Gastrocnemius medialis (tissue), 4 donors: ENCODE measurements at regions not wholly inside any gene's neighbourhood (a gene's known extent, or its start where the extent isn't known, plus 50 kb on each side); places are given as distances from the start of the nearest gene placed in this dataset.

ENCODE experiments used
- ATAC-seq, 2 donors: fragments of 150-250 bp; one replicate each; pipeline ENCODE4 v1.9.1; 2016
- DNase-seq, 2 donors: peaks; one replicate each; pipeline ENCODE4 v3.0.0-alpha.2; 2019
- H3K27ac ChIP-seq, 4 donors: fragments of 200-600 bp; sonication (generic); 1 replicate in 1 of 4; 2 replicates in 3 of 4; pipeline ENCODE4 v1.5.1; 2016 to 2018; ENCODE audit warnings: mild to moderate bottlenecking in 2 of 4, moderate library complexity in 1 of 4
- H3K27me3 ChIP-seq, 3 donors: fragments of 200-600 bp; sonication (generic) in 2 of 3; 1 replicate in 1 of 3; 2 replicates in 2 of 3; pipeline versions ENCODE4 v1.5.1 to v1.6.0; 2016 to 2019; ENCODE audit warnings: mild to moderate bottlenecking in 1 of 3, moderate library complexity in 1 of 3
- H3K36me3 ChIP-seq, 2 donors: fragments of 200-600 bp; sonication (generic) in 1 of 2; one replicate each; pipeline ENCODE4 v1.5.1; 2017 to 2018
- H3K4me1 ChIP-seq, 2 donors: fragments of 200-600 bp; sonication (generic) in 1 of 2; one replicate each; pipeline ENCODE4 v1.5.1; 2016 to 2017; ENCODE audit warnings: mild to moderate bottlenecking in 2 of 2
- H3K4me3 ChIP-seq, 4 donors: fragments of 200-600 bp; sonication (generic) in 3 of 4; 1 replicate in 1 of 4; 2 replicates in 3 of 4; pipeline ENCODE4 v1.5.1; 2016 to 2019; ENCODE audit warnings: mild to moderate bottlenecking in 2 of 4
- H3K9me3 ChIP-seq, 3 donors: fragments of 200-600 bp; sonication (generic) in 2 of 3; 1 replicate in 1 of 3; 2 replicates in 2 of 3; pipeline ENCODE4 v1.5.1; 2016 to 2019
- CTCF ChIP-seq, 5 experiments: fragments of 450-650 bp in 3 of 5; fragments of 200-600 bp in 2 of 5; sonication (generic) in 2 of 5; IDR thresholded peaks in 4 of 5; conservative IDR thresholded peaks in 1 of 5; 1 replicate in 4 of 5; 2 replicates in 1 of 5; pipeline ENCODE4 v1.5.1; 2016 to 2019; ENCODE audit warnings: antibody characterized with exemption in 5 of 5, mild to moderate bottlenecking in 3 of 5, moderate library complexity in 3 of 5
- POLR2A ChIP-seq, 2 donors: fragments of 450-650 bp; IDR thresholded peaks; one replicate each; pipeline ENCODE4 v1.6.1; 2017; ENCODE audit warnings: antibody characterized with exemption in 2 of 2, mild to moderate bottlenecking in 2 of 2, moderate library complexity in 2 of 2
- in situ Hi-C, 4 donors: fragments of 200-750 bp; cut with MboI; loops; one replicate each; pipeline versions ENCODE4 v1.15.0 to v1.8.0; 2017; ENCODE audit warnings: low sequenced_read_pairs in 4 of 4
- intact Hi-C: fragments of 100-400 bp; cut with DNase I; formaldehyde crosslinking; loops from one replicate; pipeline ENCODE4 v1.15.1; 2023; ENCODE audit warnings: low total_unique reads

- no peak overlapping the region for H3K27ac ChIP-seq
- H3K4me1 ChIP-seq: no peaks in the 10 kb centered on the region
- no peaks in the 10 kb centered on the region for H3K27me3 ChIP-seq
- no peaks in the 10 kb centered on the region for H3K36me3 ChIP-seq
- no peaks in the 10 kb centered on the region for H3K9me3 ChIP-seq
- TF ChIP-seq CTCF (IDR thresholded peaks at IDR 0.05 in 4 of 5, conservative IDR thresholded peaks at IDR 0.05 in 1 of 5) (no peak), POLR2A (IDR thresholded peaks at IDR 0.05) (no peak)
- no peak for DNase-seq
- in situ Hi-C loops (no loop called here), intact Hi-C loops (no loop called here)
- no peak overlapping the region for H3K4me3 ChIP-seq
- ATAC-seq: no peak
Measured at GRCh38 chr15:24898715-24899272, 56.0 kb upstream of the SNRPN start.

- no peaks in the 10 kb centered on the region for H3K9me3 ChIP-seq
- no peaks in the 10 kb centered on the region for H3K36me3 ChIP-seq
- no peak overlapping the region for H3K4me3 ChIP-seq
- DNase-seq: no peak
- no peaks in the 10 kb centered on the region for H3K27me3 ChIP-seq
- TF ChIP-seq CTCF (IDR thresholded peaks at IDR 0.05 in 4 of 5, conservative IDR thresholded peaks at IDR 0.05 in 1 of 5): no peak
- TF ChIP-seq POLR2A (IDR thresholded peaks at IDR 0.05): no peak
- intact Hi-C loops: no loop called here
- in situ Hi-C loops: no loop called here
- no peaks in the 10 kb centered on the region for H3K4me1 ChIP-seq
- no peak overlapping the region for H3K27ac ChIP-seq
- no peak for ATAC-seq
Measured at GRCh38 chr15:24899367-24899766, 55.4 kb upstream of the SNRPN start.

- in situ Hi-C loops (no loop called here), intact Hi-C loops (no loop called here)
Measured at GRCh38 chr15:24899795-24900194, 55.0 kb upstream of the SNRPN start.

GRCh38 chr15:24901409-24901808 is 53.4 kb upstream of the SNRPN start:
- TF ChIP-seq POLR2A (IDR thresholded peaks at IDR 0.05): no peak
- no peak for TF ChIP-seq CTCF (IDR thresholded peaks at IDR 0.05 in 4 of 5, conservative IDR thresholded peaks at IDR 0.05 in 1 of 5)
- ATAC-seq: no peak
- Histone ChIP-seq H3K27ac (no peak overlapping the region), H3K4me3 (no peak overlapping the region), H3K36me3 (no peaks in the 10 kb centered on the region), H3K4me1 (no peaks in the 10 kb centered on the region), H3K27me3 (no peaks in the 10 kb centered on the region), H3K9me3 (no peaks in the 10 kb centered on the region)
- in situ Hi-C loops (no loop called here), intact Hi-C loops (no loop called here)
- no peak for DNase-seq

More at GRCh38 chr15:24899795-24900194, 55.0 kb upstream of the SNRPN start:
- no peak overlapping the region for H3K4me3 ChIP-seq
- ATAC-seq: no peak
- H3K27me3 ChIP-seq: no peaks in the 10 kb centered on the region
- no peak for TF ChIP-seq CTCF (IDR thresholded peaks at IDR 0.05 in 4 of 5, conservative IDR thresholded peaks at IDR 0.05 in 1 of 5)
- TF ChIP-seq POLR2A (IDR thresholded peaks at IDR 0.05): no peak
- H3K9me3 ChIP-seq: no peaks in the 10 kb centered on the region
- H3K27ac ChIP-seq: no peak overlapping the region
- no peak for DNase-seq
- no peaks in the 10 kb centered on the region for H3K36me3 ChIP-seq
- no peaks in the 10 kb centered on the region for H3K4me1 ChIP-seq
